ENCODE measurements at regions not wholly inside any gene's neighbourhood (a gene's known extent, or its start where the extent isn't known, plus 50 kb on each side); places are given as distances from the start of the nearest gene placed in this dataset.

GRCh38 chr16:73823205-73823849 is 473.3 kb upstream of the PSMD7 start:
- H3K9me3 ChIP-seq, result no peaks in the 10 kb centered on the region
- no peak for TF ChIP-seq EP300 (IDR thresholded peaks at IDR 0.05; ENCODE audit: low read depth)
- TF ChIP-seq POLR2A (IDR thresholded peaks at IDR 0.05), result no peak
- TF ChIP-seq POLR2AphosphoS5 (IDR thresholded peaks at IDR 0.05), result no peak
- TF ChIP-seq CTCF (IDR thresholded peaks at IDR 0.05), result no peak
- no peak overlapping the region for H3K27ac ChIP-seq
- intact Hi-C loops (cut with DNase I; ENCODE audit: low total_unique reads), result no loop called here
- in situ Hi-C loops (cut with MboI; ENCODE audit: low pct_ligation_motif_present in 1 of 4, low pct_unique_long_range_greater_than_20kb in 1 of 4, low sequenced_read_pairs in 3 of 4), result no loop called here
- 78 to 86% methylated on average over 4 to 7 of the region's 7 CpGs for WGBS, 2 donors (ENCODE audit: low coverage in 1 of 2)
- no peak for DNase-seq
- no peaks in the 10 kb centered on the region for H3K36me3 ChIP-seq
- no peak overlapping the region for H3K4me3 ChIP-seq
- H3K27me3 ChIP-seq, result no peaks in the 10 kb centered on the region
- no peaks in the 10 kb centered on the region for H3K4me1 ChIP-seq

- DNase-seq, result no peak
- Histone ChIP-seq H3K27ac (no peak overlapping the region), H3K27me3 (no peaks in the 10 kb centered on the region), H3K4me1 (no peaks in the 10 kb centered on the region), H3K4me3 (no peak overlapping the region), H3K9me3 (no peaks in the 10 kb centered on the region), H3K36me3 (no peaks in the 10 kb centered on the region)
- in situ Hi-C loops (cut with MboI; ENCODE audit: low pct_ligation_motif_present in 1 of 4, low pct_unique_long_range_greater_than_20kb in 1 of 4, low sequenced_read_pairs in 3 of 4), result no loop called here
- TF ChIP-seq POLR2A (IDR thresholded peaks at IDR 0.05), result no peak
- WGBS, 2 donors (ENCODE audit: low coverage in 1 of 2), result 65 to 82% methylated on average over 5 to 13 of the region's 13 CpGs
- intact Hi-C loops (cut with DNase I; ENCODE audit: low total_unique reads), result loop anchor here (10.0 kb wide), 1 partner anchor 143 kb away; no protein-coding TSS in a partner anchor
Measured at GRCh38 chr16:73817526-73818324, 478.9 kb upstream of the PSMD7 start.

GRCh38 chr16:73813527-73813926 is 483.1 kb upstream of the PSMD7 start:
- no peak overlapping the region for H3K4me3 ChIP-seq
- H3K9me3 ChIP-seq, result no peaks in the 10 kb centered on the region
- H3K36me3 ChIP-seq, result no peaks in the 10 kb centered on the region
- intact Hi-C loops (cut with DNase I; ENCODE audit: low total_unique reads) (loop anchor here (10.0 kb wide), 1 partner anchor 139 kb away; no protein-coding TSS in a partner anchor), in situ Hi-C loops (cut with MboI; ENCODE audit: low pct_ligation_motif_present in 1 of 4, low pct_unique_long_range_greater_than_20kb in 1 of 4, low sequenced_read_pairs in 3 of 4) (no loop called here)
- no peak for TF ChIP-seq POLR2AphosphoS5 (IDR thresholded peaks at IDR 0.05)
- TF ChIP-seq POLR2A (IDR thresholded peaks at IDR 0.05), result no peak
- TF ChIP-seq EP300 (IDR thresholded peaks at IDR 0.05; ENCODE audit: low read depth), result no peak
- TF ChIP-seq CTCF (IDR thresholded peaks at IDR 0.05), result no peak
- no peaks in the 10 kb centered on the region for H3K27me3 ChIP-seq
- H3K27ac ChIP-seq, result no peak overlapping the region
- WGBS, 2 donors (ENCODE audit: low coverage in 1 of 2), result 61% methylated on average over 7 of the region's 7 CpGs; no CpG with 5 or more reads in 1 of the 2 donors
- no peak for DNase-seq
- H3K4me1 ChIP-seq, result no peaks in the 10 kb centered on the region

GRCh38 chr16:73804456-73804855 is 492.2 kb upstream of the PSMD7 start:
- intact Hi-C loops (cut with DNase I; ENCODE audit: low total_unique reads), result no loop called here
- no peaks in the 10 kb centered on the region for H3K36me3 ChIP-seq
- H3K4me1 ChIP-seq, result no peaks in the 10 kb centered on the region
- no peak for DNase-seq
- no peak overlapping the region for H3K4me3 ChIP-seq
- no peak overlapping the region for H3K27ac ChIP-seq
- TF ChIP-seq EP300 (IDR thresholded peaks at IDR 0.05; ENCODE audit: low read depth), result no peak
- no peak for TF ChIP-seq POLR2AphosphoS5 (IDR thresholded peaks at IDR 0.05)
- no peak for TF ChIP-seq POLR2A (IDR thresholded peaks at IDR 0.05)
- TF ChIP-seq CTCF (IDR thresholded peaks at IDR 0.05), result no peak
- 85 to 100% methylated on average over 1 of the region's 1 CpG for WGBS, 2 donors (ENCODE audit: low coverage in 1 of 2)
- in situ Hi-C loops (cut with MboI; ENCODE audit: low pct_ligation_motif_present in 1 of 4, low pct_unique_long_range_greater_than_20kb in 1 of 4, low sequenced_read_pairs in 3 of 4), result no loop called here
- no peaks in the 10 kb centered on the region for H3K27me3 ChIP-seq
- no peaks in the 10 kb centered on the region for H3K9me3 ChIP-seq
